ENCODE measurements at regions not wholly inside any gene's neighbourhood (a gene's known extent, or its start where the extent isn't known, plus 50 kb on each side); places are given as distances from the start of the nearest gene placed in this dataset.

- no peak for DNase-seq
- Mint-ChIP-seq H3K4me1 (no peaks in the 10 kb centered on the region), H3K27ac (no peak overlapping the region), H3K27me3 (ENCODE audit: low read depth in 2 of 2) (peaks cover 3 to 31% of the 10 kb centered on the region in 2 donors), H3K36me3 (no peaks in the 10 kb centered on the region), H3K9me3 (no peaks in the 10 kb centered on the region), H3K4me3 (no peak overlapping the region)
- no peak overlapping the region for H3K27ac ChIP-seq (ENCODE audit: low read length)
- no peak overlapping the region for H3K4me3 ChIP-seq (ENCODE audit: low read length)
- intact Hi-C loops (cut with micrococcal nuclease) = no loop called here
- no peak for ATAC-seq
- H3K36me3 ChIP-seq (ENCODE audit: control insufficient read depth, insufficient read depth, low read length) = no peaks in the 10 kb centered on the region
- no peaks in the 10 kb centered on the region for H3K4me1 ChIP-seq (ENCODE audit: control insufficient read depth, insufficient read depth, low read length)
- TF ChIP-seq, protein P1, sequence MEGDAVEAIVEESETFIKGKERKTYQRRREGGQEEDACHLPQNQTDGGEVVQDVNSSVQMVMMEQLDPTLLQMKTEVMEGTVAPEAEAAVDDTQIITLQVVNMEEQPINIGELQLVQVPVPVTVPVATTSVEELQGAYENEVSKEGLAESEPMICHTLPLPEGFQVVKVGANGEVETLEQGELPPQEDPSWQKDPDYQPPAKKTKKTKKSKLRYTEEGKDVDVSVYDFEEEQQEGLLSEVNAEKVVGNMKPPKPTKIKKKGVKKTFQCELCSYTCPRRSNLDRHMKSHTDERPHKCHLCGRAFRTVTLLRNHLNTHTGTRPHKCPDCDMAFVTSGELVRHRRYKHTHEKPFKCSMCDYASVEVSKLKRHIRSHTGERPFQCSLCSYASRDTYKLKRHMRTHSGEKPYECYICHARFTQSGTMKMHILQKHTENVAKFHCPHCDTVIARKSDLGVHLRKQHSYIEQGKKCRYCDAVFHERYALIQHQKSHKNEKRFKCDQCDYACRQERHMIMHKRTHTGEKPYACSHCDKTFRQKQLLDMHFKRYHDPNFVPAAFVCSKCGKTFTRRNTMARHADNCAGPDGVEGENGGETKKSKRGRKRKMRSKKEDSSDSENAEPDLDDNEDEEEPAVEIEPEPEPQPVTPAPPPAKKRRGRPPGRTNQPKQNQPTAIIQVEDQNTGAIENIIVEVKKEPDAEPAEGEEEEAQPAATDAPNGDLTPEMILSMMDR (IDR thresholded peaks at IDR 0.05) = no peak
- no peaks in the 10 kb centered on the region for H3K27me3 ChIP-seq (ENCODE audit: control insufficient read depth, insufficient read depth, low read length)
- no peaks in the 10 kb centered on the region for H3K9me3 ChIP-seq (ENCODE audit: control insufficient read depth, insufficient read depth, low read length)
These were observed 597.8 kb downstream of the BCOR start for GRCh38 chrX:39499996-39500395.

DNA sequence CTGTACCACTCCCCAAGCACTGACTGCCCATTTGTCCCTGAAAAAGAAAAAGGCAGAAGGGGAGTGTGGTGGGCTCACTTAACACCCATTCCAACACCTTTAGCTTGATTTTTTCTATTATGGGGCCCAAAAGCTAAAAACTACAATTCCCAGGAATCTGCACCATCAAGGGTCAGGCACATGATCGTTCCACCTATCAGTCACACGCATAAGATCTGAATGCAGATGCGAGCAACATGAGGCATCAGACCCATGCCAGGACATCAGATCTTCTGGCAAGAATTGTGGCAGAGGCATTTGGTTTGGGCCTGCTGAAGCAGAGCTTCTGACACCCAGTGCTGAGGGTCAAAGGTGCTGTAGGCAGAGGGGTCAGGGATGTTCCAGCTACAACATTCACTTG is 595.9 kb downstream of the BCOR start:
- H3K36me3 Mint-ChIP-seq = no peaks in the 10 kb centered on the region
- H3K27me3 ChIP-seq (ENCODE audit: control insufficient read depth, insufficient read depth, low read length) = no peaks in the 10 kb centered on the region
- no peak overlapping the region for H3K27ac Mint-ChIP-seq
- no peak overlapping the region for H3K27ac ChIP-seq (ENCODE audit: low read length)
- no peaks in the 10 kb centered on the region for H3K36me3 ChIP-seq (ENCODE audit: control insufficient read depth, insufficient read depth, low read length)
- H3K4me3 ChIP-seq (ENCODE audit: low read length) = no peak overlapping the region
- H3K4me1 Mint-ChIP-seq = no peaks in the 10 kb centered on the region
- no peaks in the 10 kb centered on the region for H3K9me3 ChIP-seq (ENCODE audit: control insufficient read depth, insufficient read depth, low read length)
- no peak overlapping the region for H3K4me3 Mint-ChIP-seq
- WGBS (ENCODE audit: insufficient coverage) = 100% methylated on average over 3 of the region's 3 CpGs
- H3K27me3 Mint-ChIP-seq (ENCODE audit: low read depth in 2 of 2) = peaks cover 3 to 37% of the 10 kb centered on the region in 2 donors
- intact Hi-C loops (cut with micrococcal nuclease) = no loop called here
- DNase-seq = no peak
- TF ChIP-seq, protein P1 (IDR thresholded peaks at IDR 0.05) = no peak
- ATAC-seq = no peak
- no peaks in the 10 kb centered on the region for H3K9me3 Mint-ChIP-seq
- no peaks in the 10 kb centered on the region for H3K4me1 ChIP-seq (ENCODE audit: control insufficient read depth, insufficient read depth, low read length)

DNA sequence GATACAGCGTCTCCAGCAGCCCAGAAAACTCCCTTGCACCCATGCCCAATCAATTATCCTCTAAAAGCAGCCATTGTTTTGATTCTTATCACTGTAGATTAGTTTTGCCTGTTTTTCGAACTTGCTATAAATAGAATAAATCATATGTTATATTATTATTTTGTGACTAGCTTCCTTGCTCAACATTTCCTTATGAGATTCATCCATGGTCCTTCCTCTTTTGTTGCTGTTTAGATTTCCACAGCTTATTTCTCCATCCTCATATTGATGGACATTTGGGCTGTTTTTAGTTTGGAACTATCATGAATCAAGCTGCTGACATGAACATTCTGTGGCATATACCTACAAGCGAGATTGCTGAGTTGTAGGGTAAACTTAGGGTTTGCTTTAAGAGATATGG is 595.3 kb downstream of the BCOR start:
- Histone ChIP-seq H3K9me3 (ENCODE audit: control insufficient read depth, insufficient read depth, low read length) (no peaks in the 10 kb centered on the region), H3K27me3 (ENCODE audit: control insufficient read depth, insufficient read depth, low read length) (no peaks in the 10 kb centered on the region), H3K36me3 (ENCODE audit: control insufficient read depth, insufficient read depth, low read length) (no peaks in the 10 kb centered on the region), H3K27ac (ENCODE audit: low read length) (no peak overlapping the region), H3K4me3 (ENCODE audit: low read length) (no peak overlapping the region), H3K4me1 (ENCODE audit: control insufficient read depth, insufficient read depth, low read length) (no peaks in the 10 kb centered on the region)
- no peaks in the 10 kb centered on the region for H3K4me1 Mint-ChIP-seq
- TF ChIP-seq, protein P1 (IDR thresholded peaks at IDR 0.05) = no peak
- ATAC-seq (no peak), DNase-seq (no peak)
- no peak overlapping the region for H3K27ac Mint-ChIP-seq
- WGBS (ENCODE audit: insufficient coverage) = no CpG with 5 or more reads among the region's 3 CpGs
- no peaks in the 10 kb centered on the region for H3K36me3 Mint-ChIP-seq
- H3K27me3 Mint-ChIP-seq (ENCODE audit: low read depth in 2 of 2) = peaks cover 3 to 37% of the 10 kb centered on the region in 2 donors
- H3K9me3 Mint-ChIP-seq = no peaks in the 10 kb centered on the region
- no peak overlapping the region for H3K4me3 Mint-ChIP-seq
- intact Hi-C loops (cut with micrococcal nuclease) = no loop called here

- DNase-seq (no peak), ATAC-seq (no peak)
- peaks cover 3 to 27% of the 10 kb centered on the region in 2 donors for H3K27me3 Mint-ChIP-seq (ENCODE audit: low read depth in 2 of 2)
- H3K9me3 Mint-ChIP-seq = no peaks in the 10 kb centered on the region
- H3K4me1 Mint-ChIP-seq = no peaks in the 10 kb centered on the region
- H3K36me3 ChIP-seq (ENCODE audit: control insufficient read depth, insufficient read depth, low read length) = no peaks in the 10 kb centered on the region
- H3K36me3 Mint-ChIP-seq = no peaks in the 10 kb centered on the region
- no peaks in the 10 kb centered on the region for H3K4me1 ChIP-seq (ENCODE audit: control insufficient read depth, insufficient read depth, low read length)
- no peak overlapping the region for H3K4me3 Mint-ChIP-seq
- H3K9me3 ChIP-seq (ENCODE audit: control insufficient read depth, insufficient read depth, low read length) = no peaks in the 10 kb centered on the region
- TF ChIP-seq, protein P1 (IDR thresholded peaks at IDR 0.05) = no peak
- WGBS (ENCODE audit: insufficient coverage) = 100% methylated on average over 1 of the region's 2 CpGs
- H3K27ac Mint-ChIP-seq = no peak overlapping the region
- no peak overlapping the region for H3K27ac ChIP-seq (ENCODE audit: low read length)
- H3K27me3 ChIP-seq (ENCODE audit: control insufficient read depth, insufficient read depth, low read length) = no peaks in the 10 kb centered on the region
- no peak overlapping the region for H3K4me3 ChIP-seq (ENCODE audit: low read length)
- intact Hi-C loops (cut with micrococcal nuclease) = no loop called here
These were observed 593.5 kb downstream of the BCOR start for GRCh38 chrX:39504227-39504626.

All from natural killer cell (primary cell).